K562 (cell line): ENCODE measurements at regions not wholly inside any gene's neighbourhood (a gene's known extent, or its start where the extent isn't known, plus 50 kb on each side); places are given as distances from the start of the nearest gene placed in this dataset.

ENCODE experiments used
- ATAC-seq: fragments of 200-7000 bp; cut with Tn5 transposase; 3 replicates; pipeline ENCODE4 v1.9.1; 2020; ENCODE audit warnings: moderate library complexity
- BruUV-seq: library from RNA; stranded (reverse); fragments of 400-500 nt; replicated peaks from 2 replicates; lab custom pipeline; 2021; lab: Mats Ljungman, UMichigan
- CTCF ChIA-PET: fragments of 300-600 bp; formaldehyde crosslinking; extraction: SDS; loops from one replicate; lab custom pipeline; 2021; ENCODE audit warnings: low intra/inter-chr PET ratio; lab: Yijun Ruan, JAX
- POLR2A ChIA-PET: fragments of 300-600, 350-650 bp; sonication (Branson Sonifier 250); formaldehyde crosslinking; extraction: SDS; loops from one replicate; lab custom pipeline; 2021; ENCODE audit warnings: antibody characterized with exemption, inconsistent platforms; lab: Yijun Ruan, JAX
- DNase-seq, 4 experiments: peaks; one replicate each; pipeline versions ENCODE4 v3.0.0 to v3.0.0-alpha.2; 2011 to 2018; ENCODE audit warnings: low spot score in 3 of 4, mixed read lengths in 3 of 4; ENCODE audit errors: extremely low read depth in 1 of 4
- FAIRE-seq: peaks from 2 replicates; lab custom pipeline; 2011; peaks lifted over from hg19 to GRCh38; lab: Jason Lieb, UNC
- H2AFZ ChIP-seq: 2 replicates; pipeline ENCODE4 v1.6.0; 2011; ENCODE audit warnings: low read depth, low read length, control low read depth, inconsistent platforms
- H3K27ac ChIP-seq: fragments of 200-600 bp; 3 replicates; pipeline ENCODE4 v1.8.0; 2011; ENCODE audit warnings: low read depth, mild to moderate bottlenecking, control low read depth, inconsistent platforms, low read length, moderate library complexity, mixed read lengths; ENCODE audit errors: extremely low read depth
- H3K27me3 ChIP-seq, 2 experiments: fragments of 300-600 bp in 1 of 2; 2 replicates in 1 of 2; 3 replicates in 1 of 2; pipeline versions ENCODE4 v1.6.0 to v1.8.0; 2011; ENCODE audit warnings: inconsistent platforms in 2 of 2, low read length in 2 of 2, mild to moderate bottlenecking in 1 of 2, mixed read lengths in 1 of 2, moderate library complexity in 1 of 2; ENCODE audit not compliant: control insufficient read depth in 2 of 2, insufficient read depth in 2 of 2
- H3K36me3 ChIP-seq: fragments of 300-600 bp; 3 replicates; pipeline ENCODE4 v1.8.0; 2011; ENCODE audit warnings: mild to moderate bottlenecking, low read length, inconsistent platforms; ENCODE audit not compliant: control insufficient read depth, insufficient read depth
- H3K4me1 ChIP-seq, 2 experiments: fragments of 200-600 bp in 1 of 2; replicated peaks in 1 of 2; 2 replicates in 1 of 2; 3 replicates in 1 of 2; pipeline versions ENCODE4 v1.5.1 to v1.8.0; 2011; ENCODE audit warnings: inconsistent platforms in 2 of 2, low read length in 2 of 2, mild to moderate bottlenecking in 1 of 2, mixed read lengths in 1 of 2, moderate library complexity in 1 of 2; ENCODE audit not compliant: control insufficient read depth in 2 of 2, insufficient read depth in 2 of 2
- H3K4me2 ChIP-seq: 2 replicates; pipeline ENCODE4 v1.6.1; 2011; ENCODE audit warnings: low read length, control low read depth, inconsistent platforms, mixed read lengths; ENCODE audit not compliant: insufficient read depth
- H3K4me3 ChIP-seq: fragments of 200-600 bp; sonication (generic), shearing (Covaris generic); 2 replicates; pipeline ENCODE4 v1.5.1; 2016; ENCODE audit warnings: control low read depth, inconsistent platforms
- H3K79me2 ChIP-seq: fragments of 200-600 bp; 3 replicates; pipeline ENCODE4 v1.8.0; 2011; ENCODE audit warnings: low read length, inconsistent platforms; ENCODE audit not compliant: control insufficient read depth, insufficient read depth
- H3K9ac ChIP-seq, 2 experiments: 2 replicates each; pipeline versions ENCODE4 v1.6.0 to v1.6.1; 2011; ENCODE audit warnings: low read depth in 2 of 2, low read length in 2 of 2, control low read depth in 1 of 2, inconsistent platforms in 1 of 2, mild to moderate bottlenecking in 1 of 2, mixed read lengths in 1 of 2; ENCODE audit not compliant: insufficient read depth in 1 of 2
- H3K9me1 ChIP-seq: one replicate; pipeline ENCODE4 v1.6.0; 2011; ENCODE audit warnings: inconsistent platforms, mild to moderate bottlenecking, low read length, moderate library complexity; ENCODE audit not compliant: control insufficient read depth, insufficient read depth
- H3K9me3 ChIP-seq: replicated peaks from 2 replicates; pipeline ENCODE4 v1.5.1; 2011; ENCODE audit warnings: low read depth, low read length, inconsistent platforms; ENCODE audit not compliant: control insufficient read depth, insufficient read depth
- H4K20me1 ChIP-seq: replicated peaks from 2 replicates; pipeline ENCODE4 v1.6.1; 2011; ENCODE audit warnings: low read length, inconsistent platforms, mixed read lengths; ENCODE audit not compliant: control insufficient read depth, insufficient read depth
- CBFB ChIP-seq: sonication (generic); formaldehyde crosslinking; IDR thresholded peaks from 2 replicates; pipeline ENCODE4 v1.4.0; 2020; ENCODE audit warnings: mild to moderate bottlenecking, missing genetic modification reagents
- MCM3 ChIP-seq: fragments of 450-650 bp; IDR thresholded peaks from 2 replicates; pipeline ENCODE4 v1.6.1; 2016
- NCOA4 ChIP-seq: fragments of 450-650 bp; IDR thresholded peaks from 2 replicates; pipeline ENCODE4 v1.6.1; 2018; ENCODE audit warnings: mild to moderate bottlenecking; ENCODE audit not compliant: partially characterized antibody
- NELFE ChIP-seq: IDR thresholded peaks from 2 replicates; pipeline ENCODE4 v1.6.1; 2011; ENCODE audit warnings: mild to moderate bottlenecking; ENCODE audit not compliant: insufficient read depth, insufficient read length
- PHB2 ChIP-seq: fragments of 450-650 bp; IDR thresholded peaks from 2 replicates; pipeline ENCODE4 v1.6.1; 2017; ENCODE audit warnings: low read depth
- POLR2A ChIP-seq: fragments of 450-650 bp; conservative IDR thresholded peaks from 2 replicates; pipeline ENCODE4 v1.6.1; 2016
- POLR2H ChIP-seq: IDR thresholded peaks from 2 replicates; pipeline ENCODE4 v1.6.1; 2016; ENCODE audit warnings: missing genetic modification characterization, low read depth, mild to moderate bottlenecking, control low read depth, missing compliant biosample characterization, moderate library complexity
- RBBP5 ChIP-seq: fragments of 200-600 bp; sonication (generic); IDR thresholded peaks from 2 replicates; pipeline ENCODE4 v1.6.1; 2012; ENCODE audit warnings: borderline replicate concordance, mild to moderate bottlenecking, low read length, control low read depth, inconsistent platforms; ENCODE audit not compliant: insufficient read depth, poor library complexity, severe bottlenecking
- SIN3A ChIP-seq, 2 experiments: fragments of 150-350 bp in 1 of 2; IDR thresholded peaks; 2 replicates each; pipeline ENCODE4 v1.6.1; 2011 to 2016; ENCODE audit warnings: borderline replicate concordance in 2 of 2, low read depth in 2 of 2, low read length in 2 of 2, mild to moderate bottlenecking in 2 of 2, moderate library complexity in 2 of 2; ENCODE audit not compliant: control insufficient read depth in 1 of 2
- SMARCA4 ChIP-seq: fragments of 450-650 bp; IDR thresholded peaks from 2 replicates; pipeline ENCODE4 v1.6.1; 2016
- TAF7 ChIP-seq: fragments of 450-650 bp; IDR thresholded peaks from 2 replicates; pipeline ENCODE4 v1.6.1; 2016; ENCODE audit warnings: missing genetic modification characterization, missing compliant biosample characterization
- ZFP36 ChIP-seq: fragments of 150-350 bp; IDR thresholded peaks from 2 replicates; pipeline ENCODE4 v1.6.1; 2018; ENCODE audit warnings: low read length, low read depth; ENCODE audit not compliant: partially characterized antibody
- ZNF507 ChIP-seq: conservative IDR thresholded peaks from 2 replicates; pipeline ENCODE4 v1.6.1; 2017; ENCODE audit warnings: missing genetic modification characterization, missing compliant biosample characterization
- WGBS: fragments of 100-300 bp; shearing (Covaris generic); methylation state at CpG from one replicate; pipeline ENCODE4 v1.1.6; 2016; ENCODE audit warnings: low coverage, mixed read lengths; ENCODE audit not compliant: insufficient coverage; ENCODE audit errors: missing lambda C conversion rate; 5-methylcytosine and 5-hydroxymethylcytosine counted together
- in situ Hi-C: fragments of 300-500 bp; cut with MboI; formaldehyde crosslinking; loops from 4 replicates; pipeline ENCODE4 v1.15.0; 2018; ENCODE audit warnings: inconsistent platforms, mixed read lengths
- intact Hi-C: fragments of 100-400 bp; cut with micrococcal nuclease; formaldehyde crosslinking; loops from 2 replicates; pipeline ENCODE4 v1.14.2; 2022
- TF ChIP-seq, protein P1 (sequence below): sonication (generic); formaldehyde crosslinking; IDR thresholded peaks from 2 replicates; pipeline ENCODE4 v1.8.1; 2023; ENCODE audit warnings: mild to moderate bottlenecking, missing genetic modification reagents
- TF ChIP-seq, protein P2 (sequence below): sonication (generic); formaldehyde crosslinking; IDR thresholded peaks from 2 replicates; pipeline ENCODE4 v1.8.0; 2022; ENCODE audit warnings: mild to moderate bottlenecking, missing genetic modification reagents
- TF ChIP-seq, protein P3 (sequence below): fragments of 450-650 bp; IDR thresholded peaks from 2 replicates; pipeline ENCODE4 v1.6.1; 2016; ENCODE audit warnings: low read depth, mild to moderate bottlenecking, moderate library complexity
- TF ChIP-seq, protein P4 (sequence below): sonication (generic); formaldehyde crosslinking; IDR thresholded peaks from 2 replicates; pipeline ENCODE4 v1.8.1; 2023; ENCODE audit warnings: mild to moderate bottlenecking, missing genetic modification reagents, moderate library complexity
- TF ChIP-seq, protein P5 (sequence below): sonication (generic); formaldehyde crosslinking; IDR thresholded peaks from 2 replicates; pipeline ENCODE4 v1.8.0; 2022; ENCODE audit warnings: mild to moderate bottlenecking, missing genetic modification reagents

DNA sequence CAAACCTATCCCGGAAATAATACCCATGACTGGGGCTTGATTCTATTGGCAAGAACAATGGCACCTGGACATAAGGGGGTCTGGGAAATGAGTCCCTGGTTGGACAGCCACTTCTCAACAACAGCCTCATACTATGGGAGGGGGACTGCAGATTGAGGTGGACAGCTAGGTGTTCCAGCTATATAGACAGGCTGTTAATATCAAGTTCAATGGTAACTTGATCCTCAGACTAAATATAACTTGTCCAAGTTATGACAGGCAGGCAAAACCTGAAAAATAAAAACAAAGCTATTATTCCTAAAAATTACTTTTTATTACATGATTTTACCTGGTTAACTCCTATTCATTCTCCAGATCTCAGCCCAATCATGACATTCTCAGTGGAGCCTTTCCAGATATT, 267.3 kb downstream of the TTC8 start:
- Histone ChIP-seq H3K27me3 (no peaks in the 10 kb centered on the region; a peak in 1 of 5 replicates), H3K9me1 (no peaks in the 10 kb centered on the region), H3K9ac (no peak overlapping the region), H3K27ac (no peak overlapping the region), H3K4me3 (no peak overlapping the region), H3K4me2 (no peak overlapping the region), H3K9me3 (no peaks in the 10 kb centered on the region), H3K4me1 (no peaks in the 10 kb centered on the region), H3K79me2 (no peaks in the 10 kb centered on the region), H2AFZ (no peak overlapping the region), H3K36me3 (no peaks in the 10 kb centered on the region), H4K20me1 (no peaks in the 10 kb centered on the region)
- intact Hi-C loops (no loop called here), in situ Hi-C loops (no loop called here)
- DNase-seq (no peak), FAIRE-seq (no peak), ATAC-seq (no peak)
- ChIA-PET CTCF (no interaction called here), POLR2A (no interaction called here)
- no TSS peak for BruUV-seq
- WGBS = no CpG with 5 or more reads among the region's 1 CpG
- TF ChIP-seq RBBP5 (no peak), NELFE (no peak), NCOA4 (no peak), TAF7 (no peak), PHB2 (no peak), ZFP36 (no peak), ZNF507 (no peak), POLR2A (no peak), SMARCA4 (no peak), POLR2H (tag) (no peak), MCM3 (no peak), CBFB (CRISPR knock-in tag) (no peak), SIN3A (IDR thresholded peaks at IDR 0.05; ENCODE audit: borderline replicate concordance in 2 of 2, control insufficient read depth in 1 of 2, low read depth in 2 of 2, low read length in 2 of 2) (no peak)
- TF ChIP-seq, protein P1, sequence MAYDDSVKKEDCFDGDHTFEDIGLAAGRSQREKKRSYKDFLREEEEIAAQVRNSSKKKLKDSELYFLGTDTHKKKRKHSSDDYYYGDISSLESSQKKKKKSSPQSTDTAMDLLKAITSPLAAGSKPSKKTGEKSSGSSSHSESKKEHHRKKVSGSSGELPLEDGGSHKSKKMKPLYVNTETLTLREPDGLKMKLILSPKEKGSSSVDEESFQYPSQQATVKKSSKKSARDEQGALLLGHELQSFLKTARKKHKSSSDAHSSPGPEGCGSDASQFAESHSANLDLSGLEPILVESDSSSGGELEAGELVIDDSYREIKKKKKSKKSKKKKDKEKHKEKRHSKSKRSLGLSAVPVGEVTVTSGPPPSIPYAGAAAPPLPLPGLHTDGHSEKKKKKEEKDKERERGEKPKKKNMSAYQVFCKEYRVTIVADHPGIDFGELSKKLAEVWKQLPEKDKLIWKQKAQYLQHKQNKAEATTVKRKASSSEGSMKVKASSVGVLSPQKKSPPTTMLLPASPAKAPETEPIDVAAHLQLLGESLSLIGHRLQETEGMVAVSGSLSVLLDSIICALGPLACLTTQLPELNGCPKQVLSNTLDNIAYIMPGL (CRISPR knock-in tag) = no peak
- TF ChIP-seq, protein P2, sequence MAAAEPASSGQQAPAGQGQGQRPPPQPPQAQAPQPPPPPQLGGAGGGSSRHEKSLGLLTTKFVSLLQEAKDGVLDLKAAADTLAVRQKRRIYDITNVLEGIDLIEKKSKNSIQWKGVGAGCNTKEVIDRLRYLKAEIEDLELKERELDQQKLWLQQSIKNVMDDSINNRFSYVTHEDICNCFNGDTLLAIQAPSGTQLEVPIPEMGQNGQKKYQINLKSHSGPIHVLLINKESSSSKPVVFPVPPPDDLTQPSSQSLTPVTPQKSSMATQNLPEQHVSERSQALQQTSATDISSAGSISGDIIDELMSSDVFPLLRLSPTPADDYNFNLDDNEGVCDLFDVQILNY (CRISPR knock-in tag) = no peak
- TF ChIP-seq, protein P3, sequence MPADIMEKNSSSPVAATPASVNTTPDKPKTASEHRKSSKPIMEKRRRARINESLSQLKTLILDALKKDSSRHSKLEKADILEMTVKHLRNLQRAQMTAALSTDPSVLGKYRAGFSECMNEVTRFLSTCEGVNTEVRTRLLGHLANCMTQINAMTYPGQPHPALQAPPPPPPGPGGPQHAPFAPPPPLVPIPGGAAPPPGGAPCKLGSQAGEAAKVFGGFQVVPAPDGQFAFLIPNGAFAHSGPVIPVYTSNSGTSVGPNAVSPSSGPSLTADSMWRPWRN = no peak
- TF ChIP-seq, protein P4, sequence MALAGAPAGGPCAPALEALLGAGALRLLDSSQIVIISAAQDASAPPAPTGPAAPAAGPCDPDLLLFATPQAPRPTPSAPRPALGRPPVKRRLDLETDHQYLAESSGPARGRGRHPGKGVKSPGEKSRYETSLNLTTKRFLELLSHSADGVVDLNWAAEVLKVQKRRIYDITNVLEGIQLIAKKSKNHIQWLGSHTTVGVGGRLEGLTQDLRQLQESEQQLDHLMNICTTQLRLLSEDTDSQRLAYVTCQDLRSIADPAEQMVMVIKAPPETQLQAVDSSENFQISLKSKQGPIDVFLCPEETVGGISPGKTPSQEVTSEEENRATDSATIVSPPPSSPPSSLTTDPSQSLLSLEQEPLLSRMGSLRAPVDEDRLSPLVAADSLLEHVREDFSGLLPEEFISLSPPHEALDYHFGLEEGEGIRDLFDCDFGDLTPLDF (CRISPR knock-in tag) = no peak
- TF ChIP-seq, protein P5, sequence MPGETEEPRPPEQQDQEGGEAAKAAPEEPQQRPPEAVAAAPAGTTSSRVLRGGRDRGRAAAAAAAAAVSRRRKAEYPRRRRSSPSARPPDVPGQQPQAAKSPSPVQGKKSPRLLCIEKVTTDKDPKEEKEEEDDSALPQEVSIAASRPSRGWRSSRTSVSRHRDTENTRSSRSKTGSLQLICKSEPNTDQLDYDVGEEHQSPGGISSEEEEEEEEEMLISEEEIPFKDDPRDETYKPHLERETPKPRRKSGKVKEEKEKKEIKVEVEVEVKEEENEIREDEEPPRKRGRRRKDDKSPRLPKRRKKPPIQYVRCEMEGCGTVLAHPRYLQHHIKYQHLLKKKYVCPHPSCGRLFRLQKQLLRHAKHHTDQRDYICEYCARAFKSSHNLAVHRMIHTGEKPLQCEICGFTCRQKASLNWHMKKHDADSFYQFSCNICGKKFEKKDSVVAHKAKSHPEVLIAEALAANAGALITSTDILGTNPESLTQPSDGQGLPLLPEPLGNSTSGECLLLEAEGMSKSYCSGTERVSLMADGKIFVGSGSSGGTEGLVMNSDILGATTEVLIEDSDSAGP (CRISPR knock-in tag) = no peak
